ENCODE measurements at regions not wholly inside any gene's neighbourhood (a gene's known extent, or its start where the extent isn't known, plus 50 kb on each side); places are given as distances from the start of the nearest gene placed in this dataset.

DNA sequence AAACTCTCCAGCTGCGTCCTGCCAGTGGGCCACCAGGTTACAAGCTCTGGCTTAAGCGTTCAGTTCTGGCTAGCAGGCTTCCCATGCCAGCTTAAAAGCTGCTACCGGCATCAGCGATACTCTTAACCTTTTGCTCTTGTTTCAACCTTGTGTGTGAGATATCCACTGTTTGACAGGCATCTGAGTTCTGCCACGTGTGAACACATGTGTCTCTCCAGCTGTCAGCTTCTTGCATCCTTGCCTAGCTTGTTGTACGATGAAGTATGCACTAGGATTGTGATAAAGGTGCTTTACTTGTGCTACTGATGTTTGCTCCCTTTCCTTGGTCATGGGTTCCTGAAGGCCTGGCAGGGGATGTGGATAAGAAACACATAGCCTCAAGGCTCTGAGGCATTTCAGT is 201.6 kb downstream of the PRDM2 start:
- H3K27ac ChIP-seq: peak overlapping the region; percentile 86
- TF ChIP-seq, protein P1, sequence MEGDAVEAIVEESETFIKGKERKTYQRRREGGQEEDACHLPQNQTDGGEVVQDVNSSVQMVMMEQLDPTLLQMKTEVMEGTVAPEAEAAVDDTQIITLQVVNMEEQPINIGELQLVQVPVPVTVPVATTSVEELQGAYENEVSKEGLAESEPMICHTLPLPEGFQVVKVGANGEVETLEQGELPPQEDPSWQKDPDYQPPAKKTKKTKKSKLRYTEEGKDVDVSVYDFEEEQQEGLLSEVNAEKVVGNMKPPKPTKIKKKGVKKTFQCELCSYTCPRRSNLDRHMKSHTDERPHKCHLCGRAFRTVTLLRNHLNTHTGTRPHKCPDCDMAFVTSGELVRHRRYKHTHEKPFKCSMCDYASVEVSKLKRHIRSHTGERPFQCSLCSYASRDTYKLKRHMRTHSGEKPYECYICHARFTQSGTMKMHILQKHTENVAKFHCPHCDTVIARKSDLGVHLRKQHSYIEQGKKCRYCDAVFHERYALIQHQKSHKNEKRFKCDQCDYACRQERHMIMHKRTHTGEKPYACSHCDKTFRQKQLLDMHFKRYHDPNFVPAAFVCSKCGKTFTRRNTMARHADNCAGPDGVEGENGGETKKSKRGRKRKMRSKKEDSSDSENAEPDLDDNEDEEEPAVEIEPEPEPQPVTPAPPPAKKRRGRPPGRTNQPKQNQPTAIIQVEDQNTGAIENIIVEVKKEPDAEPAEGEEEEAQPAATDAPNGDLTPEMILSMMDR (conservative IDR thresholded peaks at IDR 0.05): no peak

DNA sequence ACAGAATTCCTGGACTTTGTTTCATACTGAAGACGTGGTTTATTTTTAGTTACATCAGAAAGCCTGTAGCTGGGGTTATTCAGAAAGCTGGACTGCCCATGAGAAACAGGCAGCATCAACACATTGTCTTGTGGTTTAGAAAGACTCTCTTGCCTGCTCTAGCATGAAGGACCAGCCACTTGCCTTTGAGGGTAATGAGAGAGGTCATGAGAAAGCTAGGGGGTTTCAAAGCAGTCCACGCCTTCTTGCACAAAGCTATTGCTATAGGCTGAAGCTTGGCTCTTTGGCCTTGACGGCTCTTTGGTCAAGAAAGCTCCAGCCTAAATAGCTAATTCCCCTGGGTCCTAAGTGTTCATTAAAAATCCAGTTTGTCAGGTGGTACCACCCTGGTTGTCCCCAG is 208.1 kb downstream of the PRDM2 start:
- TF ChIP-seq, protein P1 (conservative IDR thresholded peaks at IDR 0.05): no peak
- peak overlapping the region; percentile 86 for H3K27ac ChIP-seq

DNA sequence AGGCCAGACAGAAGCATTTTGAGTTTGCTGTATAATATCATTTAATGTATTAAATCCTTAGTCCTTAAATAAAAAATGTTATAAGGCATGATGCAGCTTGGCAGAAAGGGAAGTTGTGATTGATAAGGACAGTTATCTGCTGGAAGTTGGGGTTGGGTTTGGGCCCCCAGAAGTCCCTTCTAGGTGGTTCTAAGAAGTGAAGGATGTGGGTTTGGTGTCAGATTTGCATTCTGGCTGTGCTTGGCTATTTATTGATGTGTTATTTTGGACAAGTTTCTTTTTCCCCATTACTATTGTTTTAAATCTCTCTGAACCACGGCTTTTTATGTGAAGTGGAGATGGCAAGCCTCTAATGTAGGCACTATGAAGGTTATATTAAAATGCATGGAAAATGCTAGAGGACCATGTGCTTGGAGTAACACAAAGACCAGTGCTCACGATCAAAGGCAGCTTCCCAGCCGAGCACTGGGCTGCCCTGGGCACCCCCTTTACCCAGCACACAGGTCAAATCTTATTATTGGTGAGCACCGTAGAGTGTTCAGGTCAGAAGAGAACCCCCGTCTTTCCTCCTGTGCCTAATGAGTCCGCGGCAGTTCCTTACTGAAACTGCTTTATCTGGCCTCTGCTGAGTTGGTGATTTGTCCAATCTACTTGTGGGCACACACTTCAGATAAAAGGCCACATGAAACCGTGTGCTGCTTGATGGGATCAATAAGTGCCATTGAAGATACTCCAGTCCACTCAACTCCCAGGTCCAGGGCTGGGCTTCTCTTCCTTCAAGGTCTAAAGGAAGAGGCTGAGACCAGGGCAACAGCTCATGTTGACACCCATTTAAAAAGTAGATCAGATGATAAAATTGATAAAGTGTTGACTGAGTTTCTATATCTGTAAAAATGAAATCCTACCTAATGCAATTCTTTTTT is 212.0 kb downstream of the PRDM2 start:
- TF ChIP-seq, protein P1 (conservative IDR thresholded peaks at IDR 0.05): no peak
- no peak overlapping the region for H3K27ac ChIP-seq

DNA sequence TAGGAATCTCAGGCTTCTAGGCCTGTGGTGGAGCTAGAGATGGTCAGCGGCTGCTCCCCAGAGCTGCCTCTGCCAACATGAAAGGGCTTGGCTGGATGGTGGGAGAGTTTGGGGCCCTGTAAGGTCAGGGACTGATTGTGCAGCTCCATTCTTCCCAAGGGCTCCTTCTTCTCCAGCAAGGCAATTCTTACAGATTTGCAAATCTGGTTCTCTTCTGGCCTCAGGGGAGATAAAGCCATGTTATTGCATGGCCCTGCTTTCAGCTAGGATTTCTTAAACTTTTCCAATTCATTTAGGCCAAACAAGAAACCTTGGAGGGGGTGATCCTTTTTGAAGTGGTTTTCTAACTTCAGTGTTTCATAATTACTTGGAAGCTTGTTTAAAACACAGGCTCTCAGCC is 213.4 kb downstream of the PRDM2 start:
- H3K27ac ChIP-seq: no peak overlapping the region
- TF ChIP-seq, protein P1 (conservative IDR thresholded peaks at IDR 0.05): no peak

DNA sequence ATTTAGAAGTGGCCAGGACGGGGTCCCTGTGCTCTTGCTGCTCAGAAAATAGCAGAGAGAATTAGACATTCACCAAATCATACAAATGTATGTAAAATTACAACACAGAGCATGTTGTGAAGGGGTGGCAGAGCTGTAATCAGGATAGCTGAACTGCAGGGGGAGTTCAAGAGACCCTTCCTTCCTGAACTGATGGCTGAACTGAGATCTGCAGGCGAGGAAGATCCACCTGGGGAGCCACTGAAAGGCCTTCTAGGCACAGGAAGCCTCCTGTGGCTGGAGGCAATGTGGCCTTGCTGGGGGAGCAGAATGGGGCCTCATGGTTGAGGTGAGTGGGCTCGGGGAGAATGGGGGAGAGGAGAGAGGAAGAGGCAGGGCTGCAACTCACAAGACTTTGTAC is 216.5 kb downstream of the PRDM2 start:
- TF ChIP-seq, protein P1 (conservative IDR thresholded peaks at IDR 0.05): no peak
- no peak overlapping the region for H3K27ac ChIP-seq

DNA sequence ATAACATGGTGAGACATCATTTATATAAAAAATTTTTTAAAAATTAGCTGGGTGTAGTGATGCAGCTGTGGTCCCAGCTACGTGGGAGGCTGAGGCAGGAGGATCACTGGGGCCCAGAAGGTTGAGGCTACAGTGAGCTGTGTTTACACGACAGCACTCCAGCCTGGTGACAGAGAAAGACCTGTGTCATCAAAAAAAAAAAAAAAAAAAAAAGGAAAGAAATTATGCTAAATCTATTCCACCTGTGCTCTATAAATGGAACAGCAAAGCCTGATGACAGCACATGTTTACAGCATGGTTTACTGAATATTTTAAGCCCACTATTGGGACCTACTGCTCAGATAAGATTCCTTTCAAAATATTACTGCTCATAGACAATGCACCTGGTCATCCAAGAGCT is 217.6 kb downstream of the PRDM2 start:
- H3K27ac ChIP-seq: no peak overlapping the region
- TF ChIP-seq, protein P1 (conservative IDR thresholded peaks at IDR 0.05): no peak

DNA sequence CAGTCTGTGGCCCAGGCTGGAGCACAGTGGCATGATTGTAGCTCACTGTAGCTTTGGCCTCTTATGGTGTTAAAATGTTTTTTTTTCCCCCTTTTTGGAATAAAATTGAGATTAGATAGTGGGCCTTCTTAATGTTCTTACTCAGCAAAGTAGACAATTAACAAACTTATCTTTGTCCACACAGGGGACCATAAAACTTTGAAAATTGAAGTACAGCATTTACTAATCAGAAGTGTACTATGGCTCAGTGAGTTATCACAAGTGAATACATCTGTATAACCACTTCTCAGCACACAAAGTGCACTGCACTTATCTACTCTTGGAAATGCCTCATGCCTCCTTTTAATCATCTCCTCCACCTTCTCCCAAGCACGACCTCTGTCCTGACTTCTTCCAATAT is 218.9 kb downstream of the PRDM2 start:
- TF ChIP-seq, protein P1 (conservative IDR thresholded peaks at IDR 0.05): no peak
- no peak overlapping the region for H3K27ac ChIP-seq
